ENCODE measurements at regions not wholly inside any gene's neighbourhood (a gene's known extent, or its start where the extent isn't known, plus 50 kb on each side); places are given as distances from the start of the nearest gene placed in this dataset.

- TF ChIP-seq CTCF (IDR thresholded peaks at IDR 0.05) = no peak
- TF ChIP-seq POLR2A (IDR thresholded peaks at IDR 0.05; ENCODE audit: low read depth) = no peak
- TF ChIP-seq POLR2AphosphoS5 (IDR thresholded peaks at IDR 0.05) = no peak
Observed at GRCh38 chr5:124972703-124973102, 226.3 kb upstream of the ZNF608 start.

Measured in esophagus muscularis mucosa (tissue), 3 donors.